GM21515 (cell line): ENCODE measurements at regions not wholly inside any gene's neighbourhood (a gene's known extent, or its start where the extent isn't known, plus 50 kb on each side); places are given as distances from the start of the nearest gene placed in this dataset.
A peak's percentile ranks its signal among the peaks of the same experiment; 100 is the strongest.
"Not testable (repeated sequence)": the region's sequence is repeated elsewhere in the genome, so short reads cannot be mapped to it uniquely, and the experiment has no call there.

ENCODE experiments used
- ATAC-seq: cut with Tn5 transposase; IDR thresholded peaks from one replicate; pipeline ENCODE4 v1.9.1; 2021; ENCODE audit not compliant: unreplicated experiment

- ATAC-seq = no peak
Observed at GRCh38 chr12:80045594-80045993, 53.7 kb upstream of the OTOGL start.

DNA sequence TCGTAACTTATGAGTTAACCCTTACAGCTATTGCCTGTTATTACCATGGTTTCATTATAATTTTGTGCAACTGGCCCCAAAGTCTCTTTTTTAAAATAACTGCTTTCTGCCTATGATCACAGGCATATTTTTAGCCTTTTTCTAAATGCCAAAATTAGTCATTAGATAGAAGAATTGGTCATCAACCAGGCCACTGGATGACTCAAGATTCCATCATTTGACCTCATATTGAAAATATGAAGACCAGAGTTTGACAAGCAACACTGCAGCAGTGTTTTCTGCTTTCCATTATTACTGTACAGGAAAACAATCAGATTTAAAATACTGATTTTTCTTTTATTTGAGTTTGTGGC is 54.7 kb upstream of the OTOGL start:
- ATAC-seq = no peak

DNA sequence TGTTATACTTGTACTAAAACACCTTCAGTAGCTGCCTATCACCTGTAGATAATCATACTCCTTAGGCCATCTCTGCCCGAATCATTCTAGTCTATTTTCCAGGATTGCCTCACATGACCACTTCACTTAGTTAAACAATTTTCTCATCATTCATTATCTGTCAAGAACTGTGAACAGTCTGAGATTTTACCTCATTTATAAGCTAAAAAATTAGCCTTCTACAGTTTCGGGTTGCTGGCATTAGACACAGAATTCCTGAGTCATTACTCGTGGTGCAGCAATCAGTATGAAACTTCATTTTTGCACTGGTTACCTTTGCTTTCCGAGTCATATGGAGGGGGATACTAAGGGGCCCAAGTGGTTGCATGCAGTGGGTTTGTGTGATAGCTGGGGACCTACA is 57.6 kb upstream of the OTOGL start:
- no peak for ATAC-seq

- no peak for ATAC-seq
Observed at GRCh38 chr12:80041071-80041470, 58.3 kb upstream of the OTOGL start.

GRCh38 chr12:80040075-80040738 is 59.1 kb upstream of the OTOGL start:
- no peak for ATAC-seq

GRCh38 chr12:80038062-80038560 is 61.2 kb upstream of the OTOGL start:
- no peak for ATAC-seq

DNA sequence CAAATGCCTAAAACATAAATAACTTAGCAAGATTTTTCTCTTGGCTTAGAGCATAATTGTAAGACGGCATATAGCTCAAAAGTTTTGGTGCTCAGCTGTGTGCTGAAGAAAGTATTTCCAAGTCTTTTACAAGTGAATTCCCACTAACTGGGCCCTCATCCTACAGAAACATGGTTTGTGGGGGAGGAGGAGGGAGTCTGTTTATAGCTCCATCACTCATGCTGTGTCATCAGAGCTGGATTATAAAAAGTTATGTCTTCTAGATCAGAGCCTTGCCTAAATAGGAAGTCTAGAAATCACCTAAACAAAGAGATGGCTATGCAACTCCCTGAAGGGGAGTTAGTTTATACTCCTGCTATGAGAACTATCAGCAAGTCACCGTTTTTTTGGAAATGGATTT is 65.9 kb upstream of the OTOGL start:
- no peak for ATAC-seq

GRCh38 chr12:80032946-80033345 is 66.4 kb upstream of the OTOGL start:
- ATAC-seq = no peak

DNA sequence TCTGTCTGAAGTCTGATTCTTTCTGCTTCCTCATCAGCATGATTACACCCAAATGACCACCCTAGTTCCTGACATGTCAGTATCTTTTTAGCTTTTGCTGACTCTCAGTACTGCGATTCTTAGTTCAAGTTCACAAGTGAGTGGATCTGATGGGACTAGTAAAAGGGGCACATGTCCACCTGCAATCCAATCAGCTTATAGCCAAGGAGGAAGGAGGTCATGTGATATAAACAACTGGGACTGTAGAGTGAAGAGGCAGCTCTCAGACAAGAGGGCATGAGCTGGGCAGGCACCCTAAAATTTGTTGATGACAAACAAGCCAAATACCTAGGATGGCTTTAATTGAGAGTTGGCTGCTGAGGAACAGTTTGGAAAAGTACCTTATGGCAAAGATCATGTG is 68.1 kb upstream of the OTOGL start:
- ATAC-seq = no peak

DNA sequence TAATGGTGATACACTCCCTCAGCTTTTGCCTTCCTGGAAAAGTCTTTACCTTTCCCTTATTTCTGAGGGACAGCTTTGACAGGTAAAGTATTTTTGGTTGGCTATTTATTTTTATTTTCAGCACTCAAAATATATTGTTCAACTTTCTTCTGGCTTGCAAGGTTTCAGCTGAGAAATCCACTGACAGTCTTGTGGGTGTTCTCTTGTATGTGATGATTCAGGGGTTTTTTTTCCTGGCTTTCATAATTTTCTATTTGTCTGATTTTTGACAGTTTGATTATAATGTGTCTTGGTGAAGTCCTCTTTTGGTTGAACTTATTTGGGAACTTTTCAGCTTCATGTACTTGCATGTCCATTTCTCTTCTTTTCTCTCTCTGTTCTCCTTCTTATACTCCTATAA is 73.7 kb upstream of the OTOGL start:
- no peak for ATAC-seq

DNA sequence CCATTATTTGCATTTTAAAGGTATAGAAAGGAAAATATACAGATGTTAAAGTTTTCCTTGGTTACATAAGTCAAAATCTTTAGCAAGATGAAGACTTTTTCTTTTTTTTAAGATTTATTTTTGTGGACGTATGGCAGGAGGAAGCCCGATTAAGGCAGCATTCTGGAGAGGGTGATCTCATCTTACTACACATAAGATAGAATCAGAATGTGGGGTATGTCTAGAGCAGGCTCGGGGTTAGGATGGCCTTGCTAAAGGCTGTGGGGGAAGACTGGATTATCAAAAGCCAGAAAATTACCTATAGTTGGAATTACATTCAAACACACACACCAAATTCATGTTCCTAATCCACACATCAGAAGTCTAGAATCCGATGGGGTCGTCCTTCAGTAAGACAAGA is 79.6 kb upstream of the OTOGL start:
- no peak for ATAC-seq

DNA sequence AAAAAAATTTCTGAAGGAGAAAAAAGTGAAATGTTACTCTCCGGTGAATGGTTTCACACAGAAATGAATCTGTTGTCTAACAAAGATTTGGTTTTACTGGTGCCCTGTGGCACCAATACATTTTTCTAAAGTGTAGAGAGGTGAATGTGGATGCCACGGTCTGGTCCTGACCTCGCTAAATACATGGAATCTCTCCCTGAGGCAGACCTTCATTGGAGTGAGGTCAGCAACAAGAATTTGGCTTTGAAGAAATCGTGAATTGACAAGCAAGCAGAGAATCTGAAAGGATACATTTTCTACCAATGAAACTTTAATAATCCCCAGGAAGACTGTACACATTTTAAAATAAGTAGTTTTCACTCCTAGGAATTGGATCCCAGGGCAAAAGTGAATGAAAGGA is 81.2 kb upstream of the OTOGL start:
- ATAC-seq = no peak

DNA sequence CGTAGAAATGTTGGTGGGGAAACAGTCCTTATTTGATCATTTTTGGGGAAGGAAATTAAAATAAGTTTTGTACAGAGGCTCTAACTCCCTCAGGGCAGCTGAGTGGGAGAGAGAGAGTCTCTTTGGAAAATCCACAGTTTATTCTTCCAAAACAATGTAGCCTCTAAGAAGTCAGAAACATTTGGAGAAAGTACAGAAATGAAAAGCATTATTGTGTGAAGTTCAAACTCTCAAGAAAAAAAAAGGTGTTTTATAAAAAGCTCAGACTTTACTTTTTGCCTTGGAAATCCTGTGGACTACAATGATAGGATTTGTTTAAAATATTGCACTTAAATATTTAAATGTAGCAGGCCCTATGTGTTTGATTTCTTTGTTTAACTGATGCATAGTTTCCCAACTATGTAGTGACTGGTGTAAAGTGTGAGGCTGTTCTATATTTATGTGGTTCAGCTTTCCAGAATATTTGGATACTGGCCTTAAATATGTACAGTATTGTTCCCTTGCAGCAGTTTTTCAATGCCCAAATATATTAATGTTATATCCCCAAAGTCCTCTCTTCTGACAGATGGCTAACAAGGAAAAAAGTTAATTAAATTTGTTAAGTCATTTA is 82.0 kb upstream of the OTOGL start:
- ATAC-seq = no peak

DNA sequence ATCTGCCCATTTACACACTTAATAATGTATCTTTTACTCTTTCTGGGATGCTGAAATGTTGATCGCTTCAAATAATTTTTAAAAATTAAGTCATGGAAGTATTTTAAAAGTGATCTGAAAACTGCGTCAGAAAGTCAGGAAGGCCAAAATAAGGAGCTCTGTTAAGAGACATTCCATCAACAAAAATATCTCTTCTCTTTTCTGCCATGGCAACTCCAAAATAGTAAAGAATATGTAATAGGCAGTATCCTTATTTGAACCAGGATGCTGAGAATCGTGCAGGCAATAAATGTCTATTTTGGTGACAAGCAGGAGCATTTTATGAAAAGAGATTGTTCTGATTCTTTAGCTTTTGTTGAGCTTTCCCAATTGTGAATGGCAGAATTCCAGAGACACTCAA is 81.8 kb upstream of the PPP1R12A start:
- no peak for ATAC-seq

GRCh38 chr12:80015660-80016059 is 80.8 kb upstream of the PPP1R12A start:
- ATAC-seq = no peak

DNA sequence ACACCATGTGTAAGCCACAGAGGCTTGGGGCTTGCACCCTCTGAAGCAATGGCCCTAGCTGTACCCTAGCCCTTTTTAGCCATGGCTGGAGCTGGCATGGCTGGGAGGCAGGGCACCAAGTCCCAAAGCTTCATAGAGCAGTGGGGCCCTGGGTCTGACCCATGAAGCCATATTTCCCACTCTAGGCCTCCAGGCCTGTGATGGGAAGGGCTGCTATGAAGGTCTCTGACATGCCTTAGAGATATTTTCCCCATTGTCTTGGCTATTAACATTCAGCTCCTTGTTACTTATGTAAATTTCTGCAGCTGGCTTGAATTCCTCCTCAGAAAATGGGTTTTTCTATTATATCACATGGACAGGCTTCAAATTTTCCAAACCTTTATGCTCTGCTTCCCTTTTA is 68.8 kb upstream of the PPP1R12A start:
- not testable (repeated sequence) for ATAC-seq

- ATAC-seq = no peak
Observed at GRCh38 chr12:80001562-80001961, 66.7 kb upstream of the PPP1R12A start.

GRCh38 chr12:80000831-80001230 is 65.9 kb upstream of the PPP1R12A start:
- no peak for ATAC-seq

DNA sequence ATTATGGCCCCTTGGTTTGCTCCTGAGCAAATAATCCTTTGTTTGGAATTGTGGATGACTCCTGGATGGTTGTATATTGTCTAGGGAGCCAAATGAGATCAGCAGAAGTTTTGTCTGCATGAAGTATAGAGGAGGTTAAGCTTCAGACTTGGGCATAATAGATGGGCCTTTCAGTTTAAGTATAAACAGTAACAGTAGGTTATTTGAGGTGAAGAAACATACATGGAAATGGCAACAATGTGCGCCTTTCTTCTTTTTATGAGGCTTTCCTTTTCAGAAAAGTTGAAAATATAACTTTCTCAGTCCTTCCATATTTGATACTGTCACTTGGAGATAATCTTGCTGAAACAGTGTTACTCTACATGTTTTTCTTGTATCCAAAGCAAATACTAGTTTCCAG is 63.7 kb upstream of the PPP1R12A start:
- no peak for ATAC-seq

GRCh38 chr12:79997096-79997791 is 62.3 kb upstream of the PPP1R12A start:
- peak; percentile 100 for ATAC-seq

DNA sequence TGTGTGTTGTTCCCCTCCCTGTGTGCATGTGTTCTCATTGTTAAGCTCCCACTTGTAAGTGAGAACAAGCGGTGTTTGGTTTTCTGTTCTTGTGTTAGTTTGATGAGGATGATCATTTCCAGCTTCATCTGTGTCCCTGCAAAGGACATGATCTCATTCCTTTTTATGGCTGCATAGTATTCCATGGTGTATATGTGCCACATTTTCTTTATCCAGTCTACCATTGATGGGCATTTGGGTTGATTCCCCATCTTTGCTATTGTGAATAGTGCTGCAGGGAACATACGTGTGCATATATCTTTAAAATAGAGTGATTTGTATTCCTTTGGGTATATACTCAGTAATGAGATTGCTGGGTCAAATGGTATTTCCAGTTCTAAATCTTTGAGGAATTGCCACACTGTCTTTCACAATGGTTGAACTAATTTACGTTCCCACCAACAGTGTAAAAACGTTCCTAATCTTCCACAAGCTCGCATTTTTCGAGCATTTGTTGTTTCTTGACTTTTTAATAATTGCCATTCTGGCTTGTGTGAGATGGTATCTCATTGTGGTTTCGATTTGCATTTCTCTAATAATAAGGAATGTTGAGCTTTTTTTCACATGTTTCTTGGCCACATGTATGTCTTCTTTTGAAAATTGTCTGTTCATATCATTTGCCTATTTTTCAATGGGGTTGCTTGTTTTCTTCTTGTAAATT is 60.6 kb upstream of the PPP1R12A start:
- ATAC-seq = not testable (repeated sequence)
